GM12892 (cell line): ENCODE measurements at regions not wholly inside any gene's neighbourhood (a gene's known extent, or its start where the extent isn't known, plus 50 kb on each side); places are given as distances from the start of the nearest gene placed in this dataset.

Source experiments
- POLR2A ChIP-seq: IDR thresholded peaks from 2 replicates; pipeline ENCODE4 v1.6.1; 2011; ENCODE audit warnings: low read depth, low read length, control low read depth
- TAF1 ChIP-seq: IDR thresholded peaks from 2 replicates; pipeline ENCODE4 v1.6.1; 2011; ENCODE audit warnings: low read depth, mild to moderate bottlenecking, control low read depth, low read length, borderline replicate concordance

DNA sequence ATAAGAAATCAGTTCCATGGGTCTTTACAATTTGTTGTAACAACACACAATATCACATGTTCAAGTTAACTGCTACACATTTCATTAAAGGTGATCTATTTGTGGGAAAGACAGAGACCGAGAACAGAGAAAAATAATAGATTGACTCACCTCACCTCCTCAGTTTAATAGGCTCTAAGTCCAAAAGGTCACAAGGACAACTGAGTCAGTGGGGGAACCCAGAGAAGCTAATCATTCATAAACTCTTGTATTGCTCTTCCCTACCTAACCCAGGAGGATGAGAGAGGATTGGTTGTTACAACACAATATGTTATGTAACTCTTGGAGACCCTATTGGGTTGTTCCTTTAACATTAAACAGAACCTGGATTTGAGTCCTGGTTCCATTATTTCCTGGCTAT is 72.2 kb upstream of the CRY1 start:
- TF ChIP-seq POLR2A (no peak), TAF1 (no peak)
